HG02571 (cell line): ENCODE measurements at regions not wholly inside any gene's neighbourhood (a gene's known extent, or its start where the extent isn't known, plus 50 kb on each side); places are given as distances from the start of the nearest gene placed in this dataset.
"Not testable (repeated sequence)": the region's sequence is repeated elsewhere in the genome, so short reads cannot be mapped to it uniquely, and the experiment has no call there.

Source experiments
- ATAC-seq: cut with Tn5 transposase; IDR thresholded peaks from one replicate; pipeline ENCODE4 v1.9.1; 2021; ENCODE audit warnings: mild to moderate bottlenecking, moderate library complexity; ENCODE audit not compliant: unreplicated experiment

GRCh38 chr12:68540768-68541167 is 69.9 kb upstream of the RAP1B start:
- ATAC-seq: not testable (repeated sequence)

GRCh38 chr12:68547318-68547717 is 63.4 kb upstream of the RAP1B start:
- not testable (repeated sequence) for ATAC-seq

- ATAC-seq: not testable (repeated sequence)
Observed at GRCh38 chr12:68552605-68553195, 58.0 kb upstream of the RAP1B start.

GRCh38 chr12:68557011-68557730 is 53.5 kb upstream of the RAP1B start:
- no peak for ATAC-seq

DNA sequence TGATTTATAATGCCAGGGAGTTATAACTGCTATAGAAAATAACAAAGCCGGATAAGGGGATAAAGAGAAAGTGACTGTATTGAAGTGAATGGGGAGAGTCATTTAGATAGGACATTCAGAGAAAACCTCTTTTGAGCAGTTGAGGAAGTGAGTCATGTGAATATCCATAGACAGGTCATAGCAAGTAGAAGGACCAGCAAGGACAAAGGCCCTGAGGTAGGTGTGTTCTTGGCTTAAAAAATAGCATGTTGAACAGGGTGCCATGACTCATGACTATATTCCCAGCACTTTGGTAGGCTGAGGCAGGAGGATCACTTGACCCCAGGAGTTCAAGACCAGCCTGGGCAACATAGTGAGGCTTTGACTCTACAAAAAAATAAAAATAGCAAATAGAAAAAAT is 51.5 kb upstream of the RAP1B start:
- ATAC-seq: no peak

- ATAC-seq: no peak
Observed at GRCh38 chr12:68559984-68560850, 50.5 kb upstream of the RAP1B start.

DNA sequence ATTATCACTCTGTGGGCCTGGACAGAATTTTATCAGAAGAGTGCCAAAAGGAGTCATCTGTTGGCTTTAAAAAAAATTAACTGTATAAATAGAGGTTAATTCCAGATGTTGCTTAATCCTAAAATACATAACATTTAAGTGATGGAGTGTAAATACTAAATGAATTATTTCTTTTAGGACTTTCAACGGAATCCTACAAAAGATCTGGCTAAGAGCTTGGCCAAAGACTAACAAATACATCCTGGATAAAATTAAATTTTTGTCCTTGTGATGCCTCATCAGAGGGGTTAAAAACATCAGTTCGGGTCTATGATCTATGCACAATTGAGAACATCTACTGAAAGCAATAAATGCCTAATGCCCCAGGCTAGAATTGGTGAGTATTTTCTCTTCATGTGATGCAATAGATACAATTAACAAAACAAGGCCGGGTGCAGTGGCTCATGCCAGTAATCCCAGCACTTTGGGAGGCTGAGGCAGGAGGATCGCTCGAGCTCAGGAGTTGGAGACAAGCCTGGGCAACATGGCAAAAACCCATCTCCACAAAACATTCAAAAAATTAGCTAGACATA is 49.8 kb upstream of the RAP1B start:
- ATAC-seq: no peak
